WTC11 (cell line): ENCODE measurements at regions not wholly inside any gene's neighbourhood (a gene's known extent, or its start where the extent isn't known, plus 50 kb on each side); places are given as distances from the start of the nearest gene placed in this dataset.

Experiments
- ATAC-seq: fragments of 200-7000 bp; cut with Tn5 transposase; 2 replicates; pipeline ENCODE4 v1.10.0; 2021; ENCODE audit warnings: mild to moderate bottlenecking, moderate library complexity
- CTCF ChIA-PET: fragments of 300-600 bp; sonication (Branson Sonifier 250); formaldehyde crosslinking; loops from one replicate; lab custom pipeline; 2021; ENCODE audit warnings: antibody characterized with exemption; lab: Charles Lee
- POLR2A ChIA-PET: fragments of 350-600 bp; sonication (Branson Sonifier 250); formaldehyde crosslinking; loops from one replicate; lab custom pipeline; 2021; ENCODE audit warnings: antibody characterized with exemption; lab: Charles Lee
- DNase-seq: peaks from one replicate; pipeline ENCODE4 v3.0.0; 2021; ENCODE audit warnings: low spot score
- H3K27ac Mint-ChIP-seq: 2 replicates; pipeline ENCODE4 v1.8.0; 2021; ENCODE audit warnings: mixed read lengths
- H3K27me3 Mint-ChIP-seq: 2 replicates; pipeline ENCODE4 v1.8.0; 2021; ENCODE audit warnings: low read depth, mild to moderate bottlenecking, moderate library complexity, mixed read lengths
- H3K36me3 Mint-ChIP-seq: 2 replicates; pipeline ENCODE4 v1.8.0; 2021; ENCODE audit warnings: mixed read lengths
- H3K4me1 Mint-ChIP-seq: 2 replicates; pipeline ENCODE4 v1.8.0; 2022; ENCODE audit warnings: mixed read lengths
- H3K4me3 Mint-ChIP-seq: 2 replicates; pipeline ENCODE4 v1.8.0; 2021; ENCODE audit warnings: mild to moderate bottlenecking, moderate library complexity, mixed read lengths
- H3K9me3 Mint-ChIP-seq: 2 replicates; pipeline ENCODE4 v1.8.0; 2021; ENCODE audit warnings: mixed read lengths
- AFF4 ChIP-seq: sonication (generic); formaldehyde crosslinking; IDR thresholded peaks from 2 replicates; pipeline ENCODE4 v1.8.1; 2023; ENCODE audit warnings: mild to moderate bottlenecking, missing genetic modification reagents, borderline replicate concordance
- E2F5 ChIP-seq: sonication (generic); formaldehyde crosslinking; IDR thresholded peaks from 2 replicates; pipeline ENCODE4 v1.8.1; 2022; ENCODE audit warnings: mild to moderate bottlenecking, moderate library complexity, missing genetic modification reagents
- FOXJ3 ChIP-seq: sonication (generic); formaldehyde crosslinking; IDR thresholded peaks from 2 replicates; pipeline ENCODE4 v1.9.0; 2021; ENCODE audit warnings: missing genetic modification reagents, mild to moderate bottlenecking, borderline replicate concordance
- FOXK1 ChIP-seq: sonication (generic); formaldehyde crosslinking; IDR thresholded peaks from 2 replicates; pipeline ENCODE4 v1.8.0; 2022; ENCODE audit warnings: mild to moderate bottlenecking, moderate library complexity, missing genetic modification reagents
- GTF2I ChIP-seq: fragments of 250-450 bp; sonication (Bioruptor Pico); conservative IDR thresholded peaks from 2 replicates; pipeline ENCODE4 v1.4.0; 2021; ENCODE audit warnings: mild to moderate bottlenecking
- NFATC4 ChIP-seq: fragments of 250-450 bp; sonication (Bioruptor Pico); IDR thresholded peaks from 2 replicates; pipeline ENCODE4 v1.9.0; 2021; ENCODE audit warnings: mild to moderate bottlenecking
- NR3C1 ChIP-seq: sonication (generic); formaldehyde crosslinking; conservative IDR thresholded peaks from 2 replicates; pipeline ENCODE4 v1.8.1; 2023; ENCODE audit warnings: low read depth, mild to moderate bottlenecking, missing genetic modification reagents
- RORB ChIP-seq: fragments of 250-450 bp; sonication (Bioruptor Pico); IDR thresholded peaks from 2 replicates; pipeline ENCODE4 v1.9.0; 2021; ENCODE audit warnings: mild to moderate bottlenecking
- SMAD4 ChIP-seq: sonication (generic); formaldehyde crosslinking; IDR thresholded peaks from 2 replicates; pipeline ENCODE4 v1.8.0; 2022; ENCODE audit warnings: mild to moderate bottlenecking, missing genetic modification reagents
- TCF7 ChIP-seq: sonication (generic); formaldehyde crosslinking; IDR thresholded peaks from 2 replicates; pipeline ENCODE4 v1.8.0; 2022; ENCODE audit warnings: mild to moderate bottlenecking, low read depth, missing genetic modification reagents, moderate library complexity
- ZNF396 ChIP-seq: fragments of 250-450 bp; sonication (Bioruptor Pico); IDR thresholded peaks from 2 replicates; pipeline ENCODE4 v1.8.0; 2021; ENCODE audit warnings: mild to moderate bottlenecking, moderate library complexity, borderline replicate concordance
- TF ChIP-seq, protein P1 (sequence below): sonication (generic); formaldehyde crosslinking; IDR thresholded peaks from 2 replicates; pipeline ENCODE4 v1.8.1; 2022; ENCODE audit warnings: mild to moderate bottlenecking, missing genetic modification reagents, moderate library complexity, borderline replicate concordance
- TF ChIP-seq, protein P2 (sequence below): fragments of 250-450 bp; sonication (Bioruptor Pico); IDR thresholded peaks from 2 replicates; pipeline ENCODE4 v1.9.0; 2021; ENCODE audit warnings: moderate library complexity, mild to moderate bottlenecking, inconsistent platforms, borderline replicate concordance
- TF ChIP-seq, protein P3 (sequence below): sonication (generic); formaldehyde crosslinking; IDR thresholded peaks from 2 replicates; pipeline ENCODE4 v1.8.1; 2023; ENCODE audit warnings: mild to moderate bottlenecking, missing genetic modification reagents

DNA sequence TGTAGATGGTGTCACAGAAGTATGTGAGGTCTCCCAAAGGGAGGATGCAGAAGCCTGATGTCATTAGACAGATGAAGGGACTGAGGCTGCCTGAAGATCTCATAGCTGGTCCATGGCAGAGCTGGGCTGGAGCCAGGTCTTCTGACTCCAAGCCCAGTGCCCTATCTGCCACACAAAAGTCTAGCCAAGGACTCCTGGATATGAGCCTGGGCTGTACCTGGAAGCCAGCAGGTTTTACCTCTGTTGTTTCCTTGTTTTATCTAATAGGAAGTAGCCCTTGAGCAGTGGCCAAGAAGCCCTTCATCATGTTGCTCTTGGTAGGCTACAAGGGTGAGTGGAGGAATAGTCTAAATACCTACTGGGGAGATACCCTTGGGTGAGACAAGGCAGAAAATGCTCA is 74.4 kb upstream of the SLC44A3 start (continued):
- no peak for TF ChIP-seq FOXJ3 (CRISPR knock-in tag)
- no peak for TF ChIP-seq AFF4 (CRISPR knock-in tag)

DNA sequence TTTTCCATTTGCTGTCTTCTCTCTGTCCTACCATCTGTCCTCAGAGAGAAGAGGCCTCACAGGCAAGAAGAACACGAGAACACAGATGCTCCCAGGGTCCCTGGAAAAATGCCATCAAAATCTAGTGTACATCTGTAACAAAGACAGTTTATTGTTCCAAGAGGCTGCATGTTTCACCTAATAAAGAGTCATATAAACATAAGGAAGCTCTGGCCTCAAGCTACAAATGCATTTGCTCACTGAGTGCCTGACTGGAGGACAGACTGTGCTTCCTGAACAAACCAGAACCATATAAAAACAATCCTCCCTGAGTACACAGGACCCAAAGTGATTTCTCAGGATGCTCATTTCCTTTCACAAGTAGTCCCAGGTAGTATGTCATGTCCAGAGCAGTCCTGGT is 76.3 kb upstream of the SLC44A3 start:
- POLR2A ChIA-PET, result no interaction called here
- peaks cover 12% of the 10 kb centered on the region for H3K4me1 Mint-ChIP-seq
- TF ChIP-seq GTF2I (CRISPR knock-in tag) (no peak), NR3C1 (no peak), RORB (CRISPR knock-in tag) (no peak), SMAD4 (CRISPR knock-in tag) (no peak), ZNF396 (CRISPR knock-in tag) (no peak), TCF7 (CRISPR knock-in tag) (no peak)
- TF ChIP-seq, all 79 proteins: peak for 0
- H3K9me3 Mint-ChIP-seq, result peaks cover 4% of the 10 kb centered on the region; the same call in 1 of the 2 replicates
- CTCF ChIA-PET, result no interaction called here
- no peak overlapping the region for H3K27ac Mint-ChIP-seq
- H3K4me3 Mint-ChIP-seq, result no peak overlapping the region
- ATAC-seq (no peak), DNase-seq (no peak)
- no peaks in the 10 kb centered on the region for H3K36me3 Mint-ChIP-seq
- H3K27me3 Mint-ChIP-seq, result no peaks in the 10 kb centered on the region

- no peaks in the 10 kb centered on the region for H3K9me3 Mint-ChIP-seq
- H3K27ac Mint-ChIP-seq, result no peak overlapping the region
- ChIA-PET POLR2A (no interaction called here), CTCF (no interaction called here)
- TF ChIP-seq NFATC4 (CRISPR knock-in tag), result no peak
- H3K4me3 Mint-ChIP-seq, result no peak overlapping the region
- no peaks in the 10 kb centered on the region for H3K27me3 Mint-ChIP-seq
- no peaks in the 10 kb centered on the region for H3K36me3 Mint-ChIP-seq
- ATAC-seq (no peak), DNase-seq (no peak)
- H3K4me1 Mint-ChIP-seq, result peaks cover 11% of the 10 kb centered on the region
Observed at GRCh38 chr1:94741996-94742395, 78.2 kb upstream of the SLC44A3 start.

GRCh38 chr1:94741510-94741909 is 78.6 kb upstream of the SLC44A3 start:
- CTCF ChIA-PET, result no interaction called here
- TF ChIP-seq, protein P1, sequence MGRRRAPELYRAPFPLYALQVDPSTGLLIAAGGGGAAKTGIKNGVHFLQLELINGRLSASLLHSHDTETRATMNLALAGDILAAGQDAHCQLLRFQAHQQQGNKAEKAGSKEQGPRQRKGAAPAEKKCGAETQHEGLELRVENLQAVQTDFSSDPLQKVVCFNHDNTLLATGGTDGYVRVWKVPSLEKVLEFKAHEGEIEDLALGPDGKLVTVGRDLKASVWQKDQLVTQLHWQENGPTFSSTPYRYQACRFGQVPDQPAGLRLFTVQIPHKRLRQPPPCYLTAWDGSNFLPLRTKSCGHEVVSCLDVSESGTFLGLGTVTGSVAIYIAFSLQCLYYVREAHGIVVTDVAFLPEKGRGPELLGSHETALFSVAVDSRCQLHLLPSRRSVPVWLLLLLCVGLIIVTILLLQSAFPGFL, result no peak
- TF ChIP-seq, protein P2, sequence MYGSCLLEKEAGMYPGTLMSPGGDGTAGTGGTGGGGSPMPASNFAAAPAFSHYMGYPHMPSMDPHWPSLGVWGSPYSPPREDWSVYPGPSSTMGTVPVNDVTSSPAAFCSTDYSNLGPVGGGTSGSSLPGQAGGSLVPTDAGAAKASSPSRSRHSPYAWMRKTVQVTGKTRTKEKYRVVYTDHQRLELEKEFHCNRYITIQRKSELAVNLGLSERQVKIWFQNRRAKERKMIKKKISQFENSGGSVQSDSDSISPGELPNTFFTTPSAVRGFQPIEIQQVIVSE, result no peak
- TF ChIP-seq E2F5 (CRISPR knock-in tag), result no peak
- TF ChIP-seq, protein P3, sequence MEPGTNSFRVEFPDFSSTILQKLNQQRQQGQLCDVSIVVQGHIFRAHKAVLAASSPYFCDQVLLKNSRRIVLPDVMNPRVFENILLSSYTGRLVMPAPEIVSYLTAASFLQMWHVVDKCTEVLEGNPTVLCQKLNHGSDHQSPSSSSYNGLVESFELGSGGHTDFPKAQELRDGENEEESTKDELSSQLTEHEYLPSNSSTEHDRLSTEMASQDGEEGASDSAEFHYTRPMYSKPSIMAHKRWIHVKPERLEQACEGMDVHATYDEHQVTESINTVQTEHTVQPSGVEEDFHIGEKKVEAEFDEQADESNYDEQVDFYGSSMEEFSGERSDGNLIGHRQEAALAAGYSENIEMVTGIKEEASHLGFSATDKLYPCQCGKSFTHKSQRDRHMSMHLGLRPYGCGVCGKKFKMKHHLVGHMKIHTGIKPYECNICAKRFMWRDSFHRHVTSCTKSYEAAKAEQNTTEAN (CRISPR knock-in tag), result no peak
- no peak for TF ChIP-seq FOXK1 (CRISPR knock-in tag)
- ATAC-seq (no peak), DNase-seq (no peak)
- Mint-ChIP-seq H3K4me1 (peaks cover 12% of the 10 kb centered on the region), H3K27me3 (no peaks in the 10 kb centered on the region), H3K27ac (no peak overlapping the region), H3K4me3 (no peak overlapping the region), H3K9me3 (no peaks in the 10 kb centered on the region), H3K36me3 (no peaks in the 10 kb centered on the region)
- POLR2A ChIA-PET, result no interaction called here
